HepG2 (cell line): ENCODE measurements at regions not wholly inside any gene's neighbourhood (a gene's known extent, or its start where the extent isn't known, plus 50 kb on each side); places are given as distances from the start of the nearest gene placed in this dataset.
A peak's percentile ranks its signal among the peaks of the same experiment; 100 is the strongest.

Source experiments
- CBX5 ChIP-seq: sonication (generic); formaldehyde crosslinking; IDR thresholded peaks from 2 replicates; pipeline ENCODE4 v1.4.0; 2020; ENCODE audit warnings: missing genetic modification reagents, borderline replicate concordance
- DNMT1 ChIP-seq: sonication (generic); formaldehyde crosslinking; IDR thresholded peaks from 2 replicates; pipeline ENCODE4 v1.5.1; 2020; ENCODE audit warnings: mild to moderate bottlenecking, missing genetic modification reagents
- DRAP1 ChIP-seq: IDR thresholded peaks from 2 replicates; pipeline ENCODE4 v1.6.1; 2016; ENCODE audit warnings: missing genetic modification reagents, missing compliant biosample characterization
- DZIP1 ChIP-seq: sonication (generic); formaldehyde crosslinking; IDR thresholded peaks from 2 replicates; pipeline ENCODE4 v1.5.0; 2020; ENCODE audit warnings: mild to moderate bottlenecking, missing genetic modification reagents
- GABPB1 ChIP-seq: IDR thresholded peaks from 2 replicates; pipeline ENCODE4 v1.6.1; 2016; ENCODE audit warnings: mild to moderate bottlenecking, missing genetic modification reagents, moderate library complexity, missing compliant biosample characterization
- IKZF4 ChIP-seq: sonication (generic); formaldehyde crosslinking; IDR thresholded peaks from 2 replicates; pipeline ENCODE4 v1.5.1; 2020; ENCODE audit warnings: borderline replicate concordance, mild to moderate bottlenecking, low read depth, missing genetic modification reagents; ENCODE audit errors: not compliant biosample characterization
- MED8 ChIP-seq: sonication (generic); formaldehyde crosslinking; IDR thresholded peaks from 2 replicates; pipeline ENCODE4 v1.8.1; 2023; ENCODE audit warnings: mild to moderate bottlenecking, missing genetic modification reagents; ENCODE audit not compliant: insufficient replicate concordance
- MTF2 ChIP-seq: sonication (generic); formaldehyde crosslinking; IDR thresholded peaks from 2 replicates; pipeline ENCODE4 v1.5.0; 2020; ENCODE audit warnings: missing genetic modification reagents, borderline replicate concordance
- NBN ChIP-seq: fragments of 450-650 bp; conservative IDR thresholded peaks from 2 replicates; pipeline ENCODE4 v1.6.1; 2017
- RERE ChIP-seq: IDR thresholded peaks from 2 replicates; pipeline ENCODE4 v1.6.1; 2016; ENCODE audit warnings: low read depth, missing genetic modification reagents, missing compliant biosample characterization
- RXRB ChIP-seq: IDR thresholded peaks from 2 replicates; pipeline ENCODE4 v1.6.1; 2016; ENCODE audit warnings: borderline replicate concordance, missing genetic modification reagents, missing compliant biosample characterization
- TCF7 ChIP-seq: sonication (generic); IDR thresholded peaks from 2 replicates; pipeline ENCODE4 v1.6.1; 2016; ENCODE audit warnings: antibody characterized with exemption, low read depth
- YEATS4 ChIP-seq: sonication (generic); formaldehyde crosslinking; IDR thresholded peaks from 2 replicates; pipeline ENCODE4 v1.4.0; 2020; ENCODE audit warnings: missing genetic modification reagents, borderline replicate concordance
- ZMAT3 ChIP-seq: sonication (generic); formaldehyde crosslinking; conservative IDR thresholded peaks from 2 replicates; pipeline ENCODE4 v1.7.0; 2021; ENCODE audit warnings: missing genetic modification reagents
- ZNF121 ChIP-seq: sonication (generic); formaldehyde crosslinking; IDR thresholded peaks from 2 replicates; pipeline ENCODE4 v1.5.0; 2020; ENCODE audit warnings: mild to moderate bottlenecking, missing genetic modification reagents
- ZNF256 ChIP-seq: sonication (generic); formaldehyde crosslinking; conservative IDR thresholded peaks from 2 replicates; pipeline ENCODE4 v1.4.0; 2020; ENCODE audit warnings: missing genetic modification reagents
- ZNF543 ChIP-seq: sonication (generic); formaldehyde crosslinking; IDR thresholded peaks from 2 replicates; pipeline ENCODE4 v1.4.0; 2020; ENCODE audit warnings: mild to moderate bottlenecking, missing genetic modification reagents
- ZNF569 ChIP-seq: sonication (generic); formaldehyde crosslinking; IDR thresholded peaks from 2 replicates; pipeline ENCODE4 v1.5.0; 2020; ENCODE audit warnings: mild to moderate bottlenecking, missing genetic modification reagents, moderate library complexity, borderline replicate concordance
- ZNF674 ChIP-seq: sonication (generic); formaldehyde crosslinking; IDR thresholded peaks from 2 replicates; pipeline ENCODE4 v1.5.0; 2020; ENCODE audit warnings: low read depth, mild to moderate bottlenecking, missing genetic modification reagents
- ZNF891 ChIP-seq: sonication (generic); formaldehyde crosslinking; IDR thresholded peaks from 2 replicates; pipeline ENCODE4 v1.5.0; 2020; ENCODE audit warnings: mild to moderate bottlenecking, missing genetic modification reagents
- ZSCAN9 ChIP-seq: IDR thresholded peaks from 2 replicates; pipeline ENCODE4 v1.6.1; 2016; ENCODE audit warnings: borderline replicate concordance
- ZZZ3 ChIP-seq: sonication (generic); formaldehyde crosslinking; IDR thresholded peaks from 2 replicates; pipeline ENCODE4 v1.4.0; 2020; ENCODE audit warnings: missing genetic modification reagents, mild to moderate bottlenecking, borderline replicate concordance

- no peak for TF ChIP-seq DRAP1
- no peak for TF ChIP-seq ZNF121 (CRISPR knock-in tag)
- no peak for TF ChIP-seq ZSCAN9 (CRISPR knock-in tag)
- TF ChIP-seq ZZZ3 (CRISPR knock-in tag) = no peak
- TF ChIP-seq RERE (CRISPR knock-in tag) = no peak
- no peak for TF ChIP-seq TCF7
- TF ChIP-seq IKZF4 (CRISPR knock-in tag) = no peak
- no peak for TF ChIP-seq ZNF256 (CRISPR knock-in tag)
- TF ChIP-seq GABPB1 (CRISPR knock-in tag) = peak; percentile 1; the same call in 1 of the 2 replicates
- no peak for TF ChIP-seq NBN
- no peak for TF ChIP-seq ZNF569
- TF ChIP-seq MED8 = no peak
- TF ChIP-seq CBX5 (CRISPR knock-in tag) = no peak
- no peak for TF ChIP-seq ZNF674 (CRISPR knock-in tag)
- no peak for TF ChIP-seq ZNF543
- no peak for TF ChIP-seq DZIP1 (CRISPR knock-in tag)
- TF ChIP-seq DNMT1 (CRISPR knock-in tag) = no peak
- no peak for TF ChIP-seq ZMAT3 (CRISPR knock-in tag)
- 0 out of 2 replicates have a peak, but pooled peaks have one; percentile 2 for TF ChIP-seq YEATS4 (CRISPR knock-in tag)
- no peak for TF ChIP-seq RXRB
- no peak for TF ChIP-seq MTF2 (CRISPR knock-in tag)
- no peak for TF ChIP-seq ZNF891 (CRISPR knock-in tag)
These were observed 138.9 kb downstream of the TMCO5A start (continued) for GRCh38 chr15:38073178-38073946.
